A549 (cell line): ENCODE measurements at regions not wholly inside any gene's neighbourhood (a gene's known extent, or its start where the extent isn't known, plus 50 kb on each side); places are given as distances from the start of the nearest gene placed in this dataset.

Source experiments
- ATAC-seq, 2 experiments: fragments of 200-7000 bp in 1 of 2; fragments of >200 bp in 1 of 2; cut with Nextera tagmentation in 1 of 2; cut with Tn5 transposase in 1 of 2; 3 replicates each; pipeline versions ENCODE4 v1.8.0 to v1.9.1; 2018 to 2020; ENCODE audit warnings: mild to moderate bottlenecking in 1 of 2, moderate library complexity in 1 of 2
- CTCF ChIA-PET: fragments of 300-600 bp; sonication (Branson Sonifier 250); formaldehyde crosslinking; extraction: SDS; loops from one replicate; lab custom pipeline; 2021; ENCODE audit warnings: antibody characterized with exemption, inconsistent platforms; lab: Yijun Ruan, JAX
- POLR2A ChIA-PET: fragments of 350-600 bp; formaldehyde crosslinking; extraction: SDS; loops from one replicate; lab custom pipeline; 2021; ENCODE audit warnings: antibody characterized with exemption, inconsistent platforms; lab: Yijun Ruan, JAX
- DNase-seq, 2 experiments: peaks; one replicate each; pipeline versions ENCODE4 v3.0.0 to v3.0.0-alpha.2; 2011 to 2016; ENCODE audit warnings: low read depth in 1 of 2, low spot score in 1 of 2
- FAIRE-seq: peaks from 2 replicates; lab custom pipeline; 2011; peaks lifted over from hg19 to GRCh38; lab: Jason Lieb, UNC
- H3K27ac ChIP-seq, 2 experiments: fragments of >200 bp; sonication (Bioruptor Twin); formaldehyde crosslinking; 3 replicates each; pipeline ENCODE4 v1.5.1; 2016 to 2017
- H3K4me1 ChIP-seq: fragments of >200 bp; sonication (Bioruptor Twin); formaldehyde crosslinking; 3 replicates; pipeline ENCODE4 v1.6.1; 2016
- H3K4me2 ChIP-seq: fragments of >200 bp; sonication (Bioruptor Twin); formaldehyde crosslinking; 3 replicates; pipeline ENCODE4 v1.6.1; 2016
- H3K4me3 ChIP-seq: fragments of >200 bp; sonication (Bioruptor Twin); formaldehyde crosslinking; 3 replicates; pipeline ENCODE4 v1.5.1; 2016
- H3K9me3 ChIP-seq: fragments of >200 bp; sonication (Bioruptor Twin); formaldehyde crosslinking; 3 replicates; pipeline ENCODE4 v1.6.1; 2016
- BHLHE40 ChIP-seq: IDR thresholded peaks from 2 replicates; pipeline ENCODE4 v1.6.1; 2012; ENCODE audit warnings: low read depth, low read length, inconsistent platforms
- CBX8 ChIP-seq: fragments of 200-600 bp; sonication (generic); IDR thresholded peaks from 2 replicates; pipeline ENCODE4 v1.6.1; 2016
- CEBPB ChIP-seq, 2 experiments: fragments of >200 bp in 1 of 2; sonication (Bioruptor Twin) in 1 of 2; formaldehyde crosslinking in 1 of 2; IDR thresholded peaks; 2 replicates each; pipeline ENCODE4 v1.6.1; 2012 to 2016
- E2F6 ChIP-seq: IDR thresholded peaks from 2 replicates; pipeline ENCODE4 v1.6.1; 2012; ENCODE audit warnings: low read depth, borderline replicate concordance
- EHF ChIP-seq: fragments of 250-450 bp; sonication (Bioruptor Pico); IDR thresholded peaks from 2 replicates; pipeline ENCODE4 v1.5.0; 2020; ENCODE audit warnings: mild to moderate bottlenecking
- ESRRA ChIP-seq: fragments of 150-350 bp; IDR thresholded peaks from 2 replicates; pipeline ENCODE4 v1.6.1; 2014; ENCODE audit warnings: mild to moderate bottlenecking, low read length, borderline replicate concordance
- FOXS1 ChIP-seq: fragments of 250-450 bp; sonication (Bioruptor Pico); IDR thresholded peaks from 2 replicates; pipeline ENCODE4 v1.5.0; 2020; ENCODE audit warnings: mild to moderate bottlenecking, moderate library complexity
- HOXA7 ChIP-seq: fragments of 250-450 bp; sonication (Bioruptor Pico); IDR thresholded peaks from 2 replicates; pipeline ENCODE4 v1.5.0; 2020; ENCODE audit warnings: mild to moderate bottlenecking, moderate library complexity
- KDM1A ChIP-seq: fragments of 200-600 bp; sonication (generic); IDR thresholded peaks from 2 replicates; pipeline ENCODE4 v1.6.1; 2016; ENCODE audit warnings: low read depth, mild to moderate bottlenecking
- MAZ ChIP-seq: fragments of 150-350 bp; IDR thresholded peaks from 2 replicates; pipeline ENCODE4 v1.6.1; 2014; ENCODE audit warnings: antibody characterized with exemption, low read depth, low read length, borderline replicate concordance
- MYC ChIP-seq: IDR thresholded peaks from 2 replicates; pipeline ENCODE4 v1.6.1; 2012; ENCODE audit warnings: mild to moderate bottlenecking, inconsistent platforms, low read length, improper control_type of control experiment, borderline replicate concordance
- NPAS2 ChIP-seq: fragments of 250-450 bp; sonication (Bioruptor Pico); IDR thresholded peaks from 2 replicates; pipeline ENCODE4 v1.8.0; 2022; ENCODE audit warnings: mild to moderate bottlenecking, moderate library complexity, borderline replicate concordance
- PBX3 ChIP-seq: IDR thresholded peaks from 2 replicates; pipeline ENCODE4 v1.6.1; 2012
- POLR2A ChIP-seq: IDR thresholded peaks from 2 replicates; pipeline ENCODE4 v1.6.1; 2012; ENCODE audit warnings: mild to moderate bottlenecking, low read length
- RAD21 ChIP-seq, 2 experiments: fragments of >200 bp in 1 of 2; sonication (Bioruptor Twin) in 1 of 2; formaldehyde crosslinking in 1 of 2; IDR thresholded peaks in 1 of 2; conservative IDR thresholded peaks in 1 of 2; 2 replicates in 1 of 2; 3 replicates in 1 of 2; pipeline ENCODE4 v1.6.1; 2012 to 2018; ENCODE audit warnings: inconsistent platforms in 1 of 2
- SMC3 ChIP-seq: fragments of >200 bp; sonication (Bioruptor Twin); formaldehyde crosslinking; IDR thresholded peaks from 3 replicates; pipeline ENCODE4 v1.6.1; 2018; ENCODE audit warnings: inconsistent platforms
- TP53 ChIP-seq: fragments of 250-450 bp; sonication (Bioruptor Pico); IDR thresholded peaks from 2 replicates; pipeline ENCODE4 v1.5.0; 2021; ENCODE audit warnings: mild to moderate bottlenecking, moderate library complexity
- ZC3H11A ChIP-seq: fragments of 450-650 bp; IDR thresholded peaks from 2 replicates; pipeline ENCODE4 v1.6.1; 2014; ENCODE audit warnings: antibody characterized with exemption, mild to moderate bottlenecking
- WGBS: methylation state at CpG from one replicate; pipeline ENCODE4 v1.1.6; 2017; ENCODE audit errors: missing lambda C conversion rate; 5-methylcytosine and 5-hydroxymethylcytosine counted together
- TF ChIP-seq, protein P1 (sequence below): fragments of 450-650 bp; IDR thresholded peaks from 2 replicates; pipeline ENCODE4 v1.6.1; 2014; ENCODE audit warnings: antibody characterized with exemption
- TF ChIP-seq, protein P2 (sequence below): fragments of >200 bp; sonication (Bioruptor Twin); formaldehyde crosslinking; IDR thresholded peaks from 2 replicates; pipeline ENCODE4 v1.6.1; 2016
- TF ChIP-seq, protein P3 (sequence below): fragments of >200 bp; sonication (Bioruptor Twin); formaldehyde crosslinking; IDR thresholded peaks from 3 replicates; pipeline ENCODE4 v1.5.1; 2016

DNA sequence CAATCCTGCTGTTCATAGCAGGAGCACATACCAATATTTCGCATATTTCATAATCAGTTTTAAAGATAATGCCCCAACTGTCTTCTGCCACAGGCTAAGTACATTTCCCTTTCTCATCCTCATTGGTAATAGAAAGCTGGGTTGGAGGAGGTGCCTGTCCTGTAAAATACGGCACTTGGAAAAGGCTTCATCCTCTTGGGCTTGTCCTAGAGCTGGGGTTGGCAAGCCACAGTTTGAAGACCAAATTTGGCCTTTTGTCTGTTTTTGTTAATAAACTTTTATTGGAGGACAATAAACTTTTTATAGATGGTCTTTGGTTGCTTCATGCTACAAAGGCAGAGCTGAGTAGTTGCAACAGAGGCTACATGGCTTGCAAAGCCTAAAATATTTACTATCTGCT is 997.8 kb upstream of the CDH18 start:
- Histone ChIP-seq H3K27ac (no peak overlapping the region), H3K4me1 (no peaks in the 10 kb centered on the region), H3K4me2 (no peak overlapping the region), H3K4me3 (no peak overlapping the region), H3K9me3 (no peaks in the 10 kb centered on the region; the same call in 2 of the 3 replicates)
- TF ChIP-seq PBX3 (no peak), EHF (CRISPR knock-in tag) (no peak)
- TF ChIP-seq, protein P1, sequence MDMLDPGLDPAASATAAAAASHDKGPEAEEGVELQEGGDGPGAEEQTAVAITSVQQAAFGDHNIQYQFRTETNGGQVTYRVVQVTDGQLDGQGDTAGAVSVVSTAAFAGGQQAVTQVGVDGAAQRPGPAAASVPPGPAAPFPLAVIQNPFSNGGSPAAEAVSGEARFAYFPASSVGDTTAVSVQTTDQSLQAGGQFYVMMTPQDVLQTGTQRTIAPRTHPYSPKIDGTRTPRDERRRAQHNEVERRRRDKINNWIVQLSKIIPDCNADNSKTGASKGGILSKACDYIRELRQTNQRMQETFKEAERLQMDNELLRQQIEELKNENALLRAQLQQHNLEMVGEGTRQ: no peak
- DNase-seq (no peak), FAIRE-seq (no peak), ATAC-seq (no peak)
- WGBS: 10% methylated on average over 2 of the region's 2 CpGs
- ChIA-PET CTCF (no interaction called here), POLR2A (no interaction called here)

DNA sequence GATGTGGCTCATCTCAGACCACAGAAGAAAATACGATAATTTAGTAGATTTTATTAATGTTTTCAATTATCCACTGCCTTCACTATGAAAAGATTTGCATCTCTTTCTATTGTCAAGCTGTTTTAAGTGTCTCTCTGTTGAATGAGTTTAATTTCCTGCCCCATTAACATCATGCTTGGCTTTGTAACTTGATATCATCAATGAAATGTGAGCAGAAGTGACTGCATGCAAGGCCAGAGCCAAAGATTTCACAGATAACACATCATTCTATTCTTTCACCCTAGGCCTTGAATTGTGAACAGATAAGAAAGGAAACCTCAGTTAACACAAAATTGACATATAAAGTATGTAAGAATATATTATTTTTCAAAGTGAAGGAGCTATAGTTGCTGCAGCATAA is 986.4 kb upstream of the CDH18 start:
- CTCF ChIA-PET: interaction anchor here (1.4 kb wide), 1 partner anchor 10 kb away, joined by 4 read pairs; no protein-coding TSS in a partner anchor
- no peak overlapping the region for H3K4me3 ChIP-seq
- WGBS: 24% methylated on average over 1 of the region's 1 CpG
- TF ChIP-seq NPAS2 (CRISPR knock-in tag) (no peak), POLR2A (no peak), FOXS1 (no peak), RAD21 (conservative IDR thresholded peaks at IDR 0.05 in 1 of 2, IDR thresholded peaks at IDR 0.05 in 1 of 2) (no peak), E2F6 (no peak), KDM1A (no peak), TP53 (CRISPR knock-in tag) (no peak), ESRRA (no peak), BHLHE40 (no peak), CEBPB (IDR thresholded peaks at IDR 0.05) (no peak), MYC (no peak), EHF (CRISPR knock-in tag) (no peak), HOXA7 (CRISPR knock-in tag) (no peak), MAZ (no peak), SMC3 (no peak), CBX8 (no peak)
- TF ChIP-seq, protein P2, sequence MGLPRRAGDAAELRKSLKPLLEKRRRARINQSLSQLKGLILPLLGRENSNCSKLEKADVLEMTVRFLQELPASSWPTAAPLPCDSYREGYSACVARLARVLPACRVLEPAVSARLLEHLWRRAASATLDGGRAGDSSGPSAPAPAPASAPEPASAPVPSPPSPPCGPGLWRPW: no peak
- DNase-seq (no peak), ATAC-seq (no peak), FAIRE-seq (no peak)
- POLR2A ChIA-PET: no interaction called here
- H3K9me3 ChIP-seq: no peaks in the 10 kb centered on the region
- no peaks in the 10 kb centered on the region for H3K4me1 ChIP-seq
- no peak overlapping the region for H3K27ac ChIP-seq
- no peak overlapping the region for H3K4me2 ChIP-seq

GRCh38 chr5:20972419-20972925 is 984.5 kb upstream of the CDH18 start:
- peak; percentile 3 to 69 for DNase-seq
- ATAC-seq: peak; percentile 92 to 95
- H3K4me1 ChIP-seq: no peaks in the 10 kb centered on the region
- POLR2A ChIA-PET: interaction anchor here (1.2 kb wide), 1 partner anchor 487 kb away, joined by 3 read pairs; no protein-coding TSS in a partner anchor
- peak overlapping the region; percentile 33 for H3K4me3 ChIP-seq
- CTCF ChIA-PET: interaction anchor here (1.1 kb wide), 2 partner anchors 19 to 827 kb away, joined by 3 to 5 read pairs; no protein-coding TSS in a partner anchor
- no peaks in the 10 kb centered on the region for H3K9me3 ChIP-seq
- TF ChIP-seq ZC3H11A (no peak), CEBPB (IDR thresholded peaks at IDR 0.05) (peak in 1 of 2 experiments; percentile 30; a peak in 1 of 4 replicates), SMC3 (0 out of 3 replicates have a peak, but pooled peaks have one; percentile 33), POLR2A (0 out of 2 replicates have a peak, but pooled peaks have one; percentile 24), CBX8 (no peak), RAD21 (conservative IDR thresholded peaks at IDR 0.05 in 1 of 2, IDR thresholded peaks at IDR 0.05 in 1 of 2) (peak; percentile 52 to 53)
- TF ChIP-seq, protein P3, sequence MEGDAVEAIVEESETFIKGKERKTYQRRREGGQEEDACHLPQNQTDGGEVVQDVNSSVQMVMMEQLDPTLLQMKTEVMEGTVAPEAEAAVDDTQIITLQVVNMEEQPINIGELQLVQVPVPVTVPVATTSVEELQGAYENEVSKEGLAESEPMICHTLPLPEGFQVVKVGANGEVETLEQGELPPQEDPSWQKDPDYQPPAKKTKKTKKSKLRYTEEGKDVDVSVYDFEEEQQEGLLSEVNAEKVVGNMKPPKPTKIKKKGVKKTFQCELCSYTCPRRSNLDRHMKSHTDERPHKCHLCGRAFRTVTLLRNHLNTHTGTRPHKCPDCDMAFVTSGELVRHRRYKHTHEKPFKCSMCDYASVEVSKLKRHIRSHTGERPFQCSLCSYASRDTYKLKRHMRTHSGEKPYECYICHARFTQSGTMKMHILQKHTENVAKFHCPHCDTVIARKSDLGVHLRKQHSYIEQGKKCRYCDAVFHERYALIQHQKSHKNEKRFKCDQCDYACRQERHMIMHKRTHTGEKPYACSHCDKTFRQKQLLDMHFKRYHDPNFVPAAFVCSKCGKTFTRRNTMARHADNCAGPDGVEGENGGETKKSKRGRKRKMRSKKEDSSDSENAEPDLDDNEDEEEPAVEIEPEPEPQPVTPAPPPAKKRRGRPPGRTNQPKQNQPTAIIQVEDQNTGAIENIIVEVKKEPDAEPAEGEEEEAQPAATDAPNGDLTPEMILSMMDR: peak; percentile 49
- WGBS: 1% methylated on average over 7 of the region's 7 CpGs
- H3K27ac ChIP-seq: peak overlapping the region; percentile 52 to 75
- H3K4me2 ChIP-seq: peak overlapping the region; percentile 61
- FAIRE-seq: no peak
